GM12865 (cell line): ENCODE measurements at regions not wholly inside any gene's neighbourhood (a gene's known extent, or its start where the extent isn't known, plus 50 kb on each side); places are given as distances from the start of the nearest gene placed in this dataset.
"Not testable (repeated sequence)": the region's sequence is repeated elsewhere in the genome, so short reads cannot be mapped to it uniquely, and the experiment has no call there.

Experiments
- DNase-seq: peaks from one replicate; pipeline ENCODE4 v3.0.0; 2010; ENCODE audit warnings: low read depth
- H3K4me3 ChIP-seq: 2 replicates; pipeline ENCODE4 v1.5.1; 2011; ENCODE audit warnings: mild to moderate bottlenecking, low read depth, low read length, control low read depth
- TF ChIP-seq, protein P1 (sequence below): IDR thresholded peaks from 2 replicates; pipeline ENCODE4 v1.5.1; 2011; ENCODE audit warnings: low read length, control low read depth, low read depth, inconsistent platforms; ENCODE audit not compliant: insufficient read depth; ENCODE audit errors: missing control alignments

DNA sequence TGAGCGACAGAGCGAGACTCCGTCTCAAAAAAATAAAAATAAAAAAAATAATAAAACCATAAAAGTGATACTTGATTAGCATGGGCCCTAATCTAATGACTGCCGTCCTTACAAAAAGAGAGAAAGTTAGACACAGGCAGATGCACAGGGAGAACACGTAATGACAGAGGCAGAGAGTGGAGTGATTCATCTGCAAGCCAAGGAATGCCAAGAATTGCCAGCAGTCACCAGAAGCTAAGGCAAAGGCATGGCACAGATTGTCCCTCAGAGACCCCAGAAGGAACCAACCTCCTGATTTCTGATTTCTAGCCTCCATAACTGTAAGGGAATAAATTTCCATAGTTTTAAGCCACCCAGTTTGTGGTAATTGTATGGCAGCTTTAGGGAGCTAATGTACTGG is 79.6 kb upstream of the FREM1 start:
- DNase-seq, result no peak
- H3K4me3 ChIP-seq, result no peak overlapping the region
- TF ChIP-seq, protein P1, sequence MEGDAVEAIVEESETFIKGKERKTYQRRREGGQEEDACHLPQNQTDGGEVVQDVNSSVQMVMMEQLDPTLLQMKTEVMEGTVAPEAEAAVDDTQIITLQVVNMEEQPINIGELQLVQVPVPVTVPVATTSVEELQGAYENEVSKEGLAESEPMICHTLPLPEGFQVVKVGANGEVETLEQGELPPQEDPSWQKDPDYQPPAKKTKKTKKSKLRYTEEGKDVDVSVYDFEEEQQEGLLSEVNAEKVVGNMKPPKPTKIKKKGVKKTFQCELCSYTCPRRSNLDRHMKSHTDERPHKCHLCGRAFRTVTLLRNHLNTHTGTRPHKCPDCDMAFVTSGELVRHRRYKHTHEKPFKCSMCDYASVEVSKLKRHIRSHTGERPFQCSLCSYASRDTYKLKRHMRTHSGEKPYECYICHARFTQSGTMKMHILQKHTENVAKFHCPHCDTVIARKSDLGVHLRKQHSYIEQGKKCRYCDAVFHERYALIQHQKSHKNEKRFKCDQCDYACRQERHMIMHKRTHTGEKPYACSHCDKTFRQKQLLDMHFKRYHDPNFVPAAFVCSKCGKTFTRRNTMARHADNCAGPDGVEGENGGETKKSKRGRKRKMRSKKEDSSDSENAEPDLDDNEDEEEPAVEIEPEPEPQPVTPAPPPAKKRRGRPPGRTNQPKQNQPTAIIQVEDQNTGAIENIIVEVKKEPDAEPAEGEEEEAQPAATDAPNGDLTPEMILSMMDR, result no peak

DNA sequence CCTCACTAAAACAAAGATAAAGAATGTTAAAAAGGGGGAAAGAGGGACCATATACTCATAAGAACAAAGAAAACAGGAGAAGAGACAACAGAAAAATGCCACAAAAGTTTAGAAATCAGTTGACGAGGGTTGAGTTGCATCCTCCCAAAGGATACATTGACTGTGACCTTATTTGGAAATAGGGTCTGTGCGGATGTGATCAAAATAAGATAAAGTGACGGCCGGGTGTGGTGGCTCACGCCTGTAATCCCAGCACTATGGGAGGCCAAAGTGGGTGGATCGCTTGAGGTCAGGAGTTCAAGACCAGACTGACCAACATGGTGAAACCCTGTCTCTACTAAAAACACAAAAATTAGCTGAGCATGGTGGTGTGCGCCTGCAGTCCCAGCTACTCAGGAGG is 79.1 kb upstream of the FREM1 start:
- not testable (repeated sequence) for DNase-seq

DNA sequence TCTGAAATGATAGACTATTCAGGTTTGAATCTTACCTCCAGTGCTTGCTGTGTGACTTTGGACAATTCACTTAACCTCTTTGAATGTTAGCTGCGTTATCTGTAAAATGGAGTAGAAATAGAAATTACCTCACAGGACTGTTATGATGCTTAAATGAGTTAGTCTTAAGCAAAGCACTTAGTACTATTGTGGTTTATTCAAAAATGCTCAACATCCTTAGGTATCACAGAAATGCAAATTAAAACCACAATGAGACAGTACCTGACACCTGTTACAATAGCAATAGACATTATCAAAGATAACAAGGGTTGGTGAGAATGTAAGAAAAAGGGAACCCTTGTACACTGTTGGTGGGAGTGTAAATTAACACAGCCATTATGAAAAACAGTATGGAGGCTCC is 77.6 kb upstream of the FREM1 start:
- DNase-seq, result no peak
- TF ChIP-seq, protein P1, result no peak
- H3K4me3 ChIP-seq, result no peak overlapping the region

More for the DNA sequence above, 79.1 kb upstream of the FREM1 start:
- H3K4me3 ChIP-seq, result not testable (repeated sequence)

DNA sequence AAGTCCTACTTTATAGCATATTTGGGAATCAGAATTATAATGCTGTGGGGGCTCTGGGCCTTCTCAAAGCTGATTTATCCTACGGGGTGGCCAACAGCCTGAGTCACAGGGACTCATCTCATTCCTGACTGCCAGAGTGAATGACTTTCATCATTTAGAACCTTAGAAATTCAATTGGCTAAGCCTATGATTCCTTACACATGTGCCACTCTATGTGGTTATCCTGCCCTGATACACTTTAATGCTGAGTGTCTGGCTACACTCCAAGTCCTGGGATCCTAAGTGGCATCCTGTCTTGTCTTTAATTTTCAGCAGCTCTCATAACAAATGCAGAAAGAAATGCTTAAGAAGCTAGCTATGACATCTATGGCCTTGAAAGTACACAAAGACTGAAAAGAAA is 75.2 kb upstream of the FREM1 start:
- DNase-seq, result no peak
- TF ChIP-seq, protein P1, result no peak

DNA sequence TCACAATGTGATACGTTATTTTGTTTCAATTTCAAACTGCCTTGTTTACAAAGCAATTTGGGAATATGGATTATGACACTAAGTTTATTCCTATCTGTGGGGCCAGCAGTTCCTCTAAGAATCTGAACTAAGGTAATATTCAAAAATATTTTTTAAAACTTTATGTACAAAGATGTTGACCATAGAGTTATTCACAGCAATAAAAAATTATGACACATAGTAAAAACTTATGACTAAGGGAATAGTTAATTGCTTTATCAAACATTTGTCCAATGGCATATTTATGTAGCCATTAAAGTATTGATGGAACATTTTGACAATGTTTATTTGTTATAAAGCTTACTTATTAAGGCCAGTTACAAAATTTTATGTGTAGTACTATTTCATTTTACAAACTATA is 73.4 kb upstream of the FREM1 start:
- DNase-seq, result no peak
- TF ChIP-seq, protein P1, result no peak
- no peak overlapping the region for H3K4me3 ChIP-seq

More for the DNA sequence above, 75.2 kb upstream of the FREM1 start:
- no peak overlapping the region for H3K4me3 ChIP-seq

DNA sequence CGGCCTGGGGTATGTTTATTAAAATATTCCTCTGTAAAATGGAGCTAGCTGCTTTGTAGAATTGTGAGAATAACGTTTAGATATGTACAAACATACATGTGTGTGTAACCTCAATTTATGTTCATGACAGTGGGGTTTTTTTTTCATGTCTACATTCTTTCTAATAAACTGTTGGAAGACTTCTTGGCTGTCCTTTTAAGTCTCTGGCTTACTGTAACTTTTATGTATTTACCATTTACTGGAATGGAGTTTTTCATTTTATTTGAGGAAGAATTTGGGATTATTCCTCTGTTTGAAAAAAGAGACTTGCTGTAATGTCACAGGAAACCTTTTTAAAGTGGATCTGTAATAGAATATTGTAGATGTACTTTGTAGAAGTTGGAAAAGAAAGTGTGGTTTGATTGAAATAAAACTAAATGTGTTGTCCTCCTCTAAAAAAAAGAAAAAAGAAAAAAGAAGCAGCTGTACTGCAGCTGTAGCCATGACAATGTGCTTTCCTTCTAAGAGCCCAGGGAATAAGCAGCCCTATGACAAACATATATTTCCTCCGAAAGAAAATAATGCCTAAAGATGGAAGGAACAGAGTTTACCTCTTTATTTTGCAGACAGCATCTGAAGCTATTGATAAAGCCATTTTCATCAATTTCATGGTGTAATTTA is 71.2 kb upstream of the FREM1 start:
- no peak for DNase-seq
- TF ChIP-seq, protein P1, result no peak
- no peak overlapping the region for H3K4me3 ChIP-seq

DNA sequence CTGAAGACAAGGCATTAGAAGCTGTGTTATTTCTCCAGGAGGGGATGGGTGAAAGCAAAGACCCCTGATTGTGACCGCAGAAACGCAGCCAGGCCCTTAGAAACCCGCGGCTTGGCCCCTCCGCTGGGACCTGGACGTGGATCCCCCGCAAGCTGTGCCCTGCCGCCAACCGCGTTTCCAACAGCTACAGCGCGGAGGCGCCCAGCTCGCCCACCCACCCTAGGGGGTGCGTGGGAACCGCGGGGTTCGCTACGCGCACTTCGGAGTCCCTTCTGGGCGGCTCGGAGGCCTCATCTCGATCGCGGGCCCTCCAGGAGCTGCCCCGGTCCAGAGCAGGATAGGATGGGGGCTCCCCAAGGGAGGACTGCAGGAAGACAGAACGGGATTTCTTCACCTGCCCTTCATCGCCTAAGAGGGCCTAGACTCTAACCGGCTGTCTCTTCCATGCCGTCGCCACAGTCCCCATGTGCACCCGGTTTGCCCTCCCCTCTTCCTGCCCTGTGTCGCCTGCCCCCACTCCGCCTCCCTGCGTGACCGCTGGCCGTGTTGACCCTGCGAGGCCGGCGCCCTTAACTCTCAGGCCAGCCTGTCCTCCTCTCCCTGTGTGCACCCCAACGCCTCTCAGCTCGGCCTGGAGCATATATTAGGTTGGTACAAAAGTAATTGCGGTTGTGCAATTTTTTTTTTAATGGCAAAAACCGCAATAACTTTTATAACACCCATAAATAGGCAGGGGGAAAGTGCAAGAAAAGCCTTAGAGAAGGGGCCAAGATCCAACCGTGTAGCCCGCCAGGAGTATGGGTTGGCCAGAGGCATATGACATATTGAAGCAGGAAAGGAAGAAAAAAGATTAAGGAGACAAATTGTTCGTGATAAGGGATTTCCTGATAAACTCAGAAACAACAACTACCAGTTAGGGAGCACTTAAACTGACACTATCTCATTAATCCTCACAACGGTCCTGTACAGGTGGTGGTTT is 68.1 kb upstream of the FREM1 start:
- TF ChIP-seq, protein P1, result no peak
- H3K4me3 ChIP-seq, result no peak overlapping the region
- DNase-seq, result no peak
